GM12891 (cell line): ENCODE measurements at regions not wholly inside any gene's neighbourhood (a gene's known extent, or its start where the extent isn't known, plus 50 kb on each side); places are given as distances from the start of the nearest gene placed in this dataset.

Experiments used
- POLR2AphosphoS5 ChIP-seq: IDR thresholded peaks from 2 replicates; pipeline ENCODE4 v1.6.1; 2011; ENCODE audit warnings: low read depth, low read length, control low read depth
- SPI1 ChIP-seq: IDR thresholded peaks from 2 replicates; pipeline ENCODE4 v1.6.1; 2011; ENCODE audit warnings: low read depth, low read length, control low read depth

GRCh38 chr4:19346636-19347035 lies 905.1 kb upstream of the SLIT2 start:
- TF ChIP-seq POLR2AphosphoS5 (no peak), SPI1 (no peak)
